Glomerular endothelial cell (primary cell): ENCODE measurements at regions not wholly inside any gene's neighbourhood (a gene's known extent, or its start where the extent isn't known, plus 50 kb on each side); places are given as distances from the start of the nearest gene placed in this dataset.
"Not testable (repeated sequence)": the region's sequence is repeated elsewhere in the genome, so short reads cannot be mapped to it uniquely, and the experiment has no call there.

Source experiments
- DNase-seq: peaks from one replicate; pipeline ENCODE4 v3.0.0-alpha.2; 2011; ENCODE audit warnings: low read depth, low spot score; ENCODE audit errors: extremely low read depth

- no peak for DNase-seq
Observed at GRCh38 chr2:154507186-154507585, 191.3 kb upstream of the KCNJ3 start.

GRCh38 chr2:154518872-154519271, 179.6 kb upstream of the KCNJ3 start:
- no peak for DNase-seq

- DNase-seq, result not testable (repeated sequence)
Observed at GRCh38 chr2:154520951-154521350, 177.5 kb upstream of the KCNJ3 start.

GRCh38 chr2:154526234-154526633, 172.3 kb upstream of the KCNJ3 start:
- DNase-seq, result no peak

GRCh38 chr2:154527962-154528361, 170.5 kb upstream of the KCNJ3 start:
- no peak for DNase-seq

- DNase-seq, result no peak
Observed at GRCh38 chr2:154532004-154532403, 166.5 kb upstream of the KCNJ3 start.

GRCh38 chr2:154532763-154533162, 165.7 kb upstream of the KCNJ3 start:
- DNase-seq, result no peak

GRCh38 chr2:154533300-154533940, 165.1 kb upstream of the KCNJ3 start:
- DNase-seq, result no peak

GRCh38 chr2:154537024-154537423, 161.5 kb upstream of the KCNJ3 start:
- DNase-seq, result no peak

- DNase-seq, result no peak
Observed at GRCh38 chr2:154537843-154538450, 160.5 kb upstream of the KCNJ3 start.

GRCh38 chr2:154546341-154546740, 152.2 kb upstream of the KCNJ3 start:
- no peak for DNase-seq

GRCh38 chr2:154549869-154550268, 148.6 kb upstream of the KCNJ3 start:
- DNase-seq, result no peak

GRCh38 chr2:154551649-154552048, 146.8 kb upstream of the KCNJ3 start:
- DNase-seq, result no peak

GRCh38 chr2:154554046-154554445, 144.4 kb upstream of the KCNJ3 start:
- DNase-seq, result no peak

- DNase-seq, result no peak
Observed at GRCh38 chr2:154555710-154556109, 142.8 kb upstream of the KCNJ3 start.

- DNase-seq, result no peak
Observed at GRCh38 chr2:154556146-154556545, 142.3 kb upstream of the KCNJ3 start.

GRCh38 chr2:154556607-154557006, 141.9 kb upstream of the KCNJ3 start:
- DNase-seq, result no peak

- DNase-seq, result no peak
Observed at GRCh38 chr2:154557906-154558305, 140.6 kb upstream of the KCNJ3 start.

- no peak for DNase-seq
Observed at GRCh38 chr2:154565433-154565832, 133.1 kb upstream of the KCNJ3 start.

- no peak for DNase-seq
Observed at GRCh38 chr2:154568413-154568812, 130.1 kb upstream of the KCNJ3 start.

- no peak for DNase-seq
Observed at GRCh38 chr2:154570501-154570900, 128.0 kb upstream of the KCNJ3 start.

GRCh38 chr2:154576699-154577098, 121.8 kb upstream of the KCNJ3 start:
- DNase-seq, result not testable (repeated sequence)

- no peak for DNase-seq
Observed at GRCh38 chr2:154577390-154577789, 121.1 kb upstream of the KCNJ3 start.
